GM19455 (cell line): ENCODE measurements at regions not wholly inside any gene's neighbourhood (a gene's known extent, or its start where the extent isn't known, plus 50 kb on each side); places are given as distances from the start of the nearest gene placed in this dataset.

Source experiments
- ATAC-seq: cut with Tn5 transposase; IDR thresholded peaks from one replicate; pipeline ENCODE4 v1.9.1; 2021; ENCODE audit not compliant: unreplicated experiment

DNA sequence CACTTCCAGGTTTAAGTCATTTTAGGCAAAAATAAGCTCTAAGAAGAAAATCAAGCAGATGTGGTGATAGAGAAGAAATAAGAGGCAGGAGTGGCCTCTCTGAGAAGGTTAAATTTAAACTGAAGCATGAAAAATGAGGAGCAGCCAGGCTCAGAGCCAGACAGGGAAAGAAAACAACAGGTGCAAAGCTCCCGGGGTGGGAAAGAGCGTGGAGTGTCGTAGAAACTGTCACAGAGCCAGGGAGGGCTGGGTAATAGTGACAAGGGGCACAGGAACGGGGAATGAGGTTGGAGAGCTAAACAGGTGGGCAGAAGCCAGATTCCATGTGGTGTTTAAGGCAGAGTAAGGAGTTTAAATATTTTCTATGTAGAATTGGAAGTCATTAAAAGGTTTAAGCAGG, 132.1 kb upstream of the BLID start:
- ATAC-seq: no peak

- no peak for ATAC-seq
Measured at GRCh38 chr11:122246874-122247273, 130.9 kb upstream of the BLID start.

- no peak for ATAC-seq
Measured at GRCh38 chr11:122242731-122243130, 126.7 kb upstream of the BLID start.

GRCh38 chr11:122241566-122241965, 125.6 kb upstream of the BLID start:
- no peak for ATAC-seq

- no peak for ATAC-seq
Measured at GRCh38 chr11:122240638-122241037, 124.6 kb upstream of the BLID start.

DNA sequence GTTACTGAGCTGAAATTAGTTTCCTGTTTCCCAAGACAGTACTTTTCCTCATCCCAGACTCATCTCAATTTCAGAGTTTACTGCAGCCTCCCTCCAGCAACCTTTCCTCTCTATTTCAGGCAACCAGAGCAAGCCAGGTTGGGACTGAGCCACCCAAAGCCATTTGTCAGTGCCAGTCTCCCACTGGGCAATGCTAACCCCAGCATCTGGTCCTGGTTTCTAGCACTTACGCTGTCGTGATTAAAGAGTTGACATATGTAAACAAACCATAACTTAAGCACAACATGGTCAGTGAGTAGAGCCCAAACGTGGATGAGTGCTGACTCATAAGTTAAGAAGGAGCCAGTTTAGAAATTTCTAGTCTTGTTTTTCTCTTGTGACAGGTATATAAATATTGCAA, 119.6 kb upstream of the BLID start:
- ATAC-seq: no peak

- ATAC-seq: no peak
Measured at GRCh38 chr11:122234780-122235179, 118.8 kb upstream of the BLID start.

GRCh38 chr11:122234257-122234656, 118.2 kb upstream of the BLID start:
- no peak for ATAC-seq

- no peak for ATAC-seq
Measured at GRCh38 chr11:122232985-122233384, 117.0 kb upstream of the BLID start.

DNA sequence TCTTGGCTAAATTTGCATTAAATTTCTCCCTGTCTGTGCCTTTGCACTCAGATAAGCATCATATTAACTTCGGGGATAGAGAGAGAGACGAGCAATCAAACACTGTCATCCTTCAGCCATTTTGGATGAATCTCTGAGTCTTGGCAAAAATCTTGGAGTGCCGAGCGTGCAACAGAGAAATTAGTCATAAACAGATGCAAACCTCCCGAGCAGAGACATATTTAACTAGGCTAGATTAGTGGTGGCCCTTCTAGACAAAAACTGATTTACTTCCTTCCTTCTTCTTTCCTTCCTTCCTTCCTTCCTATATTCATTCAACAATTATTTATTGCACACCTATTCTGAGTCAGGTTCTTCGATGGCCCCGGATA, 114.4 kb upstream of the BLID start:
- ATAC-seq: no peak

GRCh38 chr11:122229481-122230384, 113.7 kb upstream of the BLID start:
- ATAC-seq: no peak

DNA sequence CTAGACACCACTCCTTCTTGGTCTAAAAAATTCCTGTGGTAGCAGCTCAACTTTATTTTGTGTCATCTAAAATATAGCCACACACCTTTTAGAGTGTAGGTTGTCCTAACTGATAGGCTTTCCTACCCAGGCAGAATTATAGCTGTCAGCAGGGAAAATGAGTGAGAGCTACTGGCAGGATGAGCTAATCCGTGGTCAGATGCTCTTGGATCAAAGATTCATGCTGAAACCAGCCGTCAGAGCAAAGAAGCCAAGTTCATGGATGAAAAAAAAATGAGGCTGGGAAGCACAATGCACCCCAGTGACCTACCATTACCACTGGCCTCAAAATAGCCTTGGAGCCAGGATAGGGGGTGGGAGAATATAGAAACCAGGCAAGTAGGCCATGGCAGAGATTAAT, 113.1 kb upstream of the BLID start:
- no peak for ATAC-seq

GRCh38 chr11:122226810-122227379, 110.9 kb upstream of the BLID start:
- no peak for ATAC-seq

DNA sequence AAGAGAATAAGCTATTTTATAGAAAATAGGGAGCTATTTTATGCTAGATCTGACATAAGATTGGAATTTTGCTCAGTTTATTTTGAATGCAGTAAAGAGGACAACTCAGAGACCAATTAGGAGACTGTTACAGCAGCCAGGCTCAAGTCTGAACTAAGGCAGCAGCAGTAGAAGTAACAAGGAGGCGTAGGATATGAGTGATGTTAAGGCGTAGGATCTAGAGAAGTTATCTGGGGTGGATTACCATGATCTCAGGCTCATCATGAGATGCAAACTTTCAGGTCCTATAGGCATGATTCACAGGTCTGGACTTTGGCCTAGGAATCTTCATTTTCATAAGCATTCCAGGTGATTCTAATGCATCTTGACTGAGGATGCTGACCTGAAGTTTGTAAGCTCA, 108.9 kb upstream of the BLID start:
- ATAC-seq: no peak

- no peak for ATAC-seq
Measured at GRCh38 chr11:122220321-122220720, 104.3 kb upstream of the BLID start.

- no peak for ATAC-seq
Measured at GRCh38 chr11:122219791-122220190, 103.8 kb upstream of the BLID start.

DNA sequence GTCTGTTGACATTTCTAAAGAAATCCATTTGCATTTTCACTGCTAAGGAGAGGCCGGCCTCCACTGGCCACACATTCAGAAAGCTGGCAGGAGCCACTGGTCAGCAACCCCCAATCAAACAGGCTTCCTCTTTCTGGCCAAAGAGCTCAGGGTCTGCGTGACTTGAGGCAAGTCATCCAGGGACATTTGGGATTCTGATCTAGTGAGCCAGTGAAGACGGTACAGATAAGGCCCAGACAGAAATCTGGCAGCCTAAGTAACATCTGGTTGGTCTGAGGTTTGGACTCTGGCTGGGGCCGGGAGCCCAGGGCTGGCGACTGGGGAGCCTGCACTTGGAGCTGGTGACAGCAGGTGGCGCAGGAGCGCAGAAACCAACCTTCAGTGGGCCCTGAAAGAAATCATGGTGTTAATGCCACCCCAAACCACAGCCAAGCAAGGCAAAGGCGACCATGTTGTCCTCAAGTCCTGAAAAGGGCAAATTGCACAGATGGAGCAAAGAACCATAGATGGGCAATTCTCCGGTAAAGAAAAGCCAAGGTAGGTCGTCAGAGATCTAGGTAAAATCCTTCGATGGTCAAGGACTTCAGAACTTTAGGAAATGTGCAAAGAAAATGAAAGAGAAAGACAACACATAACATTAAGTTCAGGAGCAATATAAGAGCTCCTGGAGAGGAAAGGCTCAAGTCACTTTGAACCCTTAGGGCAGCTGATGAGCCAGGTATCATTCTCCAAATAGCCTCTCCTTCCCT, 99.4 kb upstream of the BLID start:
- peak; percentile 90 for ATAC-seq

DNA sequence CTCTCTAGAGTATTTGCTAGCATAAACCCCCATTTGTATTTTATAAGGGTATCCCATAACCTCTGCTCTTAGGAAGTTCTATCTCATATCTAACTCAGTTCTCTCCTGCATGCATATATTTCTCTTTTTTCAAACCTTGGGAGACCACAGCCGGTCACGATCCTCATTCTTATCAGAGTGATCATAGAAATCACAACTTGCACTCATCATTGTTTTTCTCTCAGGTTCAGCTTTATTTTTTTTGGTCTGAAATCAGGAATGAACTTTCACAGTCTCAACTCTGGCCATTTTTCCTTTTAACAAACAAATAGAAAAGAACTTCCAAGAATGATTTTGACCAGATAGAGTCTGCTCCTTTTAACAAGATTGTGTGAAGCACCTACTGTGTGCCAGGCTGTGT, 98.6 kb upstream of the BLID start:
- ATAC-seq: no peak

GRCh38 chr11:122214080-122214479, 98.1 kb upstream of the BLID start:
- no peak for ATAC-seq

DNA sequence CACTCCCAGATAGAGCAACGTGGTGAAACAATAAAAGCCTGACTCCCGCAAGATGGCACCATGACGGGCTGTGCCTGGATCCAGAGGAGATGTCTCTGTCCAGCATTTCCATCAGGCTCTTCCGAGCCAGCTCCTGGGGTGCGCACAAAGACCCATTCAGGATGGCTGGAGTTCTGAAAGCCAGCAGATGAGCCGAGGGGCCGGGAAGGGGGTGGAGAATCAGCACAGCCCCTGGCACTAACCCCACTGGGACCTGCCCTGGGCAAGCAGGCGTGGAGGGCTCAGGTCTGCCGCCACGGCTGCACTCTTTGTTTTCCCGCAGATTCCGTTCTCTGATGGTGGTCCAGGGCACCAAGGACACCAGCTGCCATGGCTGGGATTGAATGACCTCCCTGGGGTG, 97.2 kb upstream of the BLID start:
- no peak for ATAC-seq

- no peak for ATAC-seq
Measured at GRCh38 chr11:122210367-122210997, 94.5 kb upstream of the BLID start.
